ENCODE measurements at regions not wholly inside any gene's neighbourhood (a gene's known extent, or its start where the extent isn't known, plus 50 kb on each side); places are given as distances from the start of the nearest gene placed in this dataset.
"Not testable (repeated sequence)": the region's sequence is repeated elsewhere in the genome, so short reads cannot be mapped to it uniquely, and the experiment has no call there.

- H3K4me1 Mint-ChIP-seq (ENCODE audit: low read depth) = no peaks in the 10 kb centered on the region
These were observed 698.1 kb downstream of the DTWD2 start for GRCh38 chr5:118290204-118290603.

GRCh38 chr5:118284230-118284629 is 704.1 kb downstream of the DTWD2 start:
- H3K27me3 Mint-ChIP-seq (ENCODE audit: insufficient read depth); H3K9me3 Mint-ChIP-seq; H3K4me1 Mint-ChIP-seq (ENCODE audit: low read depth); H3K27ac Mint-ChIP-seq; DNase-seq (ENCODE audit: low spot score); H3K4me3 Mint-ChIP-seq; intact Hi-C loops (cut with micrococcal nuclease); H3K36me3 Mint-ChIP-seq (ENCODE audit: low read depth): not testable (repeated sequence)

More at GRCh38 chr5:118290204-118290603, 698.1 kb downstream of the DTWD2 start:
- H3K27me3 Mint-ChIP-seq (ENCODE audit: insufficient read depth) = no peaks in the 10 kb centered on the region
- no peaks in the 10 kb centered on the region for H3K36me3 Mint-ChIP-seq (ENCODE audit: low read depth)
- peaks cover 9% of the 10 kb centered on the region for H3K9me3 Mint-ChIP-seq
- H3K27ac Mint-ChIP-seq = no peak overlapping the region
- no peak for DNase-seq (ENCODE audit: low spot score)
- intact Hi-C loops (cut with micrococcal nuclease) = no loop called here
- H3K4me3 Mint-ChIP-seq = no peak overlapping the region

GRCh38 chr5:118282480-118283038 is 705.8 kb downstream of the DTWD2 start:
- H3K27ac Mint-ChIP-seq; intact Hi-C loops (cut with micrococcal nuclease); H3K36me3 Mint-ChIP-seq (ENCODE audit: low read depth); H3K27me3 Mint-ChIP-seq (ENCODE audit: insufficient read depth); H3K4me1 Mint-ChIP-seq (ENCODE audit: low read depth); DNase-seq (ENCODE audit: low spot score); H3K4me3 Mint-ChIP-seq; H3K9me3 Mint-ChIP-seq: not testable (repeated sequence)

- DNase-seq (ENCODE audit: low spot score) = no peak
- H3K4me1 Mint-ChIP-seq (ENCODE audit: low read depth) = no peaks in the 10 kb centered on the region
- no peaks in the 10 kb centered on the region for H3K36me3 Mint-ChIP-seq (ENCODE audit: low read depth)
- H3K4me3 Mint-ChIP-seq = no peak overlapping the region
- no peaks in the 10 kb centered on the region for H3K27me3 Mint-ChIP-seq (ENCODE audit: insufficient read depth)
- H3K27ac Mint-ChIP-seq = no peak overlapping the region
- H3K9me3 Mint-ChIP-seq = peaks cover 4% of the 10 kb centered on the region
- intact Hi-C loops (cut with micrococcal nuclease) = no loop called here
These were observed 708.6 kb downstream of the DTWD2 start for GRCh38 chr5:118279540-118280294.

GRCh38 chr5:118270526-118270925 is 717.8 kb downstream of the DTWD2 start:
- peaks cover 13% of the 10 kb centered on the region for H3K9me3 Mint-ChIP-seq
- DNase-seq (ENCODE audit: low spot score) = no peak

GRCh38 chr5:118258223-118258622 is 730.1 kb downstream of the DTWD2 start:
- H3K36me3 Mint-ChIP-seq (ENCODE audit: low read depth) = no peaks in the 10 kb centered on the region
- no peak for DNase-seq (ENCODE audit: low spot score)
- H3K4me3 Mint-ChIP-seq = no peak overlapping the region
- no peaks in the 10 kb centered on the region for H3K27me3 Mint-ChIP-seq (ENCODE audit: insufficient read depth)
- no peak overlapping the region for H3K27ac Mint-ChIP-seq
- no peaks in the 10 kb centered on the region for H3K9me3 Mint-ChIP-seq
- intact Hi-C loops (cut with micrococcal nuclease) = no loop called here
- no peaks in the 10 kb centered on the region for H3K4me1 Mint-ChIP-seq (ENCODE audit: low read depth)

More at GRCh38 chr5:118270526-118270925, 717.8 kb downstream of the DTWD2 start:
- H3K27ac Mint-ChIP-seq = no peak overlapping the region
- no peaks in the 10 kb centered on the region for H3K27me3 Mint-ChIP-seq (ENCODE audit: insufficient read depth)
- H3K4me3 Mint-ChIP-seq = no peak overlapping the region
- H3K36me3 Mint-ChIP-seq (ENCODE audit: low read depth) = no peaks in the 10 kb centered on the region
- H3K4me1 Mint-ChIP-seq (ENCODE audit: low read depth) = no peaks in the 10 kb centered on the region
- intact Hi-C loops (cut with micrococcal nuclease) = no loop called here

GRCh38 chr5:118257066-118257465 is 731.3 kb downstream of the DTWD2 start:
- H3K4me3 Mint-ChIP-seq = no peak overlapping the region
- no peak for DNase-seq (ENCODE audit: low spot score)
- intact Hi-C loops (cut with micrococcal nuclease) = no loop called here
- no peak overlapping the region for H3K27ac Mint-ChIP-seq
- no peaks in the 10 kb centered on the region for H3K9me3 Mint-ChIP-seq
- no peaks in the 10 kb centered on the region for H3K4me1 Mint-ChIP-seq (ENCODE audit: low read depth)
- H3K27me3 Mint-ChIP-seq (ENCODE audit: insufficient read depth) = no peaks in the 10 kb centered on the region
- no peaks in the 10 kb centered on the region for H3K36me3 Mint-ChIP-seq (ENCODE audit: low read depth)

- H3K27me3 Mint-ChIP-seq (ENCODE audit: insufficient read depth) = no peaks in the 10 kb centered on the region
- H3K36me3 Mint-ChIP-seq (ENCODE audit: low read depth) = no peaks in the 10 kb centered on the region
- no peak for DNase-seq (ENCODE audit: low spot score)
- H3K9me3 Mint-ChIP-seq = peaks cover 19% of the 10 kb centered on the region
- intact Hi-C loops (cut with micrococcal nuclease) = no loop called here
- peaks cover 6% of the 10 kb centered on the region for H3K4me1 Mint-ChIP-seq (ENCODE audit: low read depth)
- H3K4me3 Mint-ChIP-seq = no peak overlapping the region
- H3K27ac Mint-ChIP-seq = no peak overlapping the region
These were observed 734.9 kb downstream of the DTWD2 start for GRCh38 chr5:118253225-118254061.

GRCh38 chr5:118249386-118249785 is 739.0 kb downstream of the DTWD2 start:
- Mint-ChIP-seq H3K27me3 (ENCODE audit: insufficient read depth) (no peaks in the 10 kb centered on the region), H3K4me1 (ENCODE audit: low read depth) (peaks cover 6% of the 10 kb centered on the region), H3K9me3 (peaks cover 24% of the 10 kb centered on the region), H3K27ac (no peak overlapping the region), H3K36me3 (ENCODE audit: low read depth) (no peaks in the 10 kb centered on the region), H3K4me3 (no peak overlapping the region)
- intact Hi-C loops (cut with micrococcal nuclease) = no loop called here
- DNase-seq (ENCODE audit: low spot score) = no peak

GRCh38 chr5:118247458-118247857 is 740.9 kb downstream of the DTWD2 start:
- Mint-ChIP-seq H3K4me1 (ENCODE audit: low read depth) (peaks cover 6% of the 10 kb centered on the region), H3K4me3 (no peak overlapping the region), H3K27ac (no peak overlapping the region), H3K36me3 (ENCODE audit: low read depth) (no peaks in the 10 kb centered on the region), H3K9me3 (peaks cover 24% of the 10 kb centered on the region), H3K27me3 (ENCODE audit: insufficient read depth) (no peaks in the 10 kb centered on the region)
- intact Hi-C loops (cut with micrococcal nuclease) = no loop called here
- DNase-seq (ENCODE audit: low spot score) = no peak

- H3K36me3 Mint-ChIP-seq (ENCODE audit: low read depth) = no peaks in the 10 kb centered on the region
- DNase-seq (ENCODE audit: low spot score) = no peak
- H3K27ac Mint-ChIP-seq = no peak overlapping the region
- no peaks in the 10 kb centered on the region for H3K27me3 Mint-ChIP-seq (ENCODE audit: insufficient read depth)
- no peak overlapping the region for H3K4me3 Mint-ChIP-seq
- H3K4me1 Mint-ChIP-seq (ENCODE audit: low read depth) = no peaks in the 10 kb centered on the region
- H3K9me3 Mint-ChIP-seq = peaks cover 6% of the 10 kb centered on the region
- intact Hi-C loops (cut with micrococcal nuclease) = no loop called here
These were observed 744.7 kb downstream of the DTWD2 start for GRCh38 chr5:118243613-118244012.

GRCh38 chr5:118243068-118243467 is 745.3 kb downstream of the DTWD2 start:
- H3K9me3 Mint-ChIP-seq = peaks cover 2% of the 10 kb centered on the region
- no peak overlapping the region for H3K27ac Mint-ChIP-seq
- intact Hi-C loops (cut with micrococcal nuclease) = no loop called here
- DNase-seq (ENCODE audit: low spot score) = no peak
- H3K36me3 Mint-ChIP-seq (ENCODE audit: low read depth) = no peaks in the 10 kb centered on the region
- no peaks in the 10 kb centered on the region for H3K27me3 Mint-ChIP-seq (ENCODE audit: insufficient read depth)
- no peak overlapping the region for H3K4me3 Mint-ChIP-seq
- no peaks in the 10 kb centered on the region for H3K4me1 Mint-ChIP-seq (ENCODE audit: low read depth)
